NCI-H446 (cell line): ENCODE measurements at regions not wholly inside any gene's neighbourhood (a gene's known extent, or its start where the extent isn't known, plus 50 kb on each side); places are given as distances from the start of the nearest gene placed in this dataset.

Experiments used
- DNase-seq, 2 experiments: peaks; one replicate each; lab custom pipeline; 2025; lab: John Stamatoyannopoulos, UW

GRCh38 chr10:28926932-28927331 is 249.6 kb downstream of the BAMBI start:
- DNase-seq, result no peak

- DNase-seq, result no peak
These were observed 251.2 kb downstream of the BAMBI start for GRCh38 chr10:28928484-28928883.

GRCh38 chr10:28929942-28930341 is 252.6 kb downstream of the BAMBI start:
- DNase-seq, result no peak

GRCh38 chr10:28930514-28931495 is 253.5 kb downstream of the BAMBI start:
- no peak for DNase-seq

- DNase-seq, result no peak
These were observed 257.7 kb downstream of the BAMBI start for GRCh38 chr10:28935061-28935460.

GRCh38 chr10:28937959-28938358 is 260.6 kb downstream of the BAMBI start:
- no peak for DNase-seq

GRCh38 chr10:28938745-28939144 is 261.4 kb downstream of the BAMBI start:
- DNase-seq, result no peak

- DNase-seq, result no peak
These were observed 262.2 kb downstream of the BAMBI start for GRCh38 chr10:28939281-28940157.

GRCh38 chr10:28940158-28940888 is 263.0 kb downstream of the BAMBI start:
- DNase-seq, result no peak

GRCh38 chr10:28942012-28942411 is 264.7 kb downstream of the BAMBI start:
- DNase-seq, result no peak

GRCh38 chr10:28945959-28946358 is 268.6 kb downstream of the BAMBI start:
- no peak for DNase-seq

- no peak for DNase-seq
These were observed 269.2 kb downstream of the BAMBI start for GRCh38 chr10:28946479-28946878.

- DNase-seq, result no peak
These were observed 269.9 kb downstream of the BAMBI start for GRCh38 chr10:28947171-28947570.

- no peak for DNase-seq
These were observed 270.7 kb downstream of the BAMBI start for GRCh38 chr10:28948046-28948445.

- DNase-seq, result no peak
These were observed 272.0 kb downstream of the BAMBI start for GRCh38 chr10:28949005-28950004.

- no peak for DNase-seq
These were observed 274.2 kb downstream of the BAMBI start for GRCh38 chr10:28951484-28951883.

- DNase-seq, result no peak
These were observed 275.2 kb downstream of the BAMBI start for GRCh38 chr10:28952523-28952922.

GRCh38 chr10:28954211-28954610 is 276.9 kb downstream of the BAMBI start:
- DNase-seq, result no peak

- no peak for DNase-seq
These were observed 281.1 kb downstream of the BAMBI start for GRCh38 chr10:28958468-28958867.

GRCh38 chr10:28959850-28960501 is 282.7 kb downstream of the BAMBI start:
- no peak for DNase-seq
